HAP-1 (cell line): ENCODE measurements at regions not wholly inside any gene's neighbourhood (a gene's known extent, or its start where the extent isn't known, plus 50 kb on each side); places are given as distances from the start of the nearest gene placed in this dataset.
"Not testable (repeated sequence)": the region's sequence is repeated elsewhere in the genome, so short reads cannot be mapped to it uniquely, and the experiment has no call there.

Source experiments
- DNase-seq, 2 experiments: peaks; one replicate each; pipeline ENCODE4 v3.0.0-alpha.2; 2016 to 2020; ENCODE audit warnings: low spot score in 2 of 2
- H3K27me3 ChIP-seq: fragments of 250-450 bp; sonication (Bioruptor Pico); 2 replicates; pipeline ENCODE4 v1.5.1; 2020; ENCODE audit warnings: low read depth, mild to moderate bottlenecking, moderate library complexity
- H3K36me3 ChIP-seq: fragments of 250-450 bp; sonication (Bioruptor Pico); replicated peaks from 2 replicates; pipeline ENCODE4 v1.5.1; 2020; ENCODE audit warnings: mild to moderate bottlenecking
- H3K4me1 ChIP-seq: fragments of 250-450 bp; sonication (Bioruptor Pico); 2 replicates; pipeline ENCODE4 v1.5.1; 2020; ENCODE audit warnings: mild to moderate bottlenecking
- H3K4me3 ChIP-seq: fragments of 250-450 bp; sonication (Bioruptor Pico); 2 replicates; pipeline ENCODE4 v1.5.1; 2020; ENCODE audit warnings: mild to moderate bottlenecking, moderate library complexity
- H3K9me3 ChIP-seq: fragments of 250-450 bp; sonication (Bioruptor Pico); 2 replicates; pipeline ENCODE4 v1.5.1; 2020; ENCODE audit warnings: mild to moderate bottlenecking, moderate library complexity
- in situ Hi-C: fragments of 300-500 bp; cut with MboI; formaldehyde crosslinking; loops from 3 replicates; pipeline ENCODE4 v1.14.3; 2020; ENCODE audit warnings: low sequenced_read_pairs, inconsistent platforms, mixed read lengths

- Histone ChIP-seq H3K36me3 (no peaks in the 10 kb centered on the region), H3K9me3 (no peaks in the 10 kb centered on the region), H3K4me1 (no peaks in the 10 kb centered on the region), H3K27me3 (no peaks in the 10 kb centered on the region), H3K4me3 (no peak overlapping the region)
- in situ Hi-C loops: no loop called here
- DNase-seq: no peak
Observed at GRCh38 chr21:38092051-38092450, 164.7 kb upstream of the KCNJ15 start.

- no peak overlapping the region for H3K4me3 ChIP-seq
Observed at GRCh38 chr21:38095220-38095619, 161.6 kb upstream of the KCNJ15 start.

GRCh38 chr21:38097789-38098188, 159.0 kb upstream of the KCNJ15 start:
- no peaks in the 10 kb centered on the region for H3K27me3 ChIP-seq
- H3K36me3 ChIP-seq: no peaks in the 10 kb centered on the region
- H3K4me1 ChIP-seq: no peaks in the 10 kb centered on the region
- H3K4me3 ChIP-seq: no peak overlapping the region
- DNase-seq: no peak
- in situ Hi-C loops: no loop called here
- H3K9me3 ChIP-seq: 0 out of 2 replicates have a peak, but pooled peaks cover 2% of the 10 kb centered on the region

More at GRCh38 chr21:38095220-38095619, 161.6 kb upstream of the KCNJ15 start:
- in situ Hi-C loops: no loop called here
- DNase-seq: no peak
- Histone ChIP-seq H3K4me1 (no peaks in the 10 kb centered on the region), H3K9me3 (no peaks in the 10 kb centered on the region), H3K36me3 (no peaks in the 10 kb centered on the region), H3K27me3 (no peaks in the 10 kb centered on the region)

GRCh38 chr21:38112219-38112789, 144.5 kb upstream of the KCNJ15 start:
- in situ Hi-C loops: no loop called here
- Histone ChIP-seq H3K9me3 (0 out of 2 replicates have a peak, but pooled peaks cover 3% of the 10 kb centered on the region), H3K4me1 (no peaks in the 10 kb centered on the region), H3K36me3 (no peaks in the 10 kb centered on the region), H3K27me3 (no peaks in the 10 kb centered on the region), H3K4me3 (no peak overlapping the region)
- no peak for DNase-seq

- Histone ChIP-seq H3K36me3 (no peaks in the 10 kb centered on the region), H3K9me3 (0 out of 2 replicates have a peak, but pooled peaks cover 3% of the 10 kb centered on the region), H3K4me3 (no peak overlapping the region), H3K4me1 (no peaks in the 10 kb centered on the region), H3K27me3 (no peaks in the 10 kb centered on the region)
- no peak for DNase-seq
- in situ Hi-C loops: no loop called here
Observed at GRCh38 chr21:38114717-38115333, 142.0 kb upstream of the KCNJ15 start.

GRCh38 chr21:38115870-38116269, 140.9 kb upstream of the KCNJ15 start:
- no peak overlapping the region for H3K4me3 ChIP-seq
- H3K36me3 ChIP-seq: no peaks in the 10 kb centered on the region
- H3K27me3 ChIP-seq: no peaks in the 10 kb centered on the region
- no peaks in the 10 kb centered on the region for H3K4me1 ChIP-seq
- 0 out of 2 replicates have a peak, but pooled peaks cover 3% of the 10 kb centered on the region for H3K9me3 ChIP-seq
- DNase-seq: no peak
- in situ Hi-C loops: no loop called here

- no peak for DNase-seq
Observed at GRCh38 chr21:38119793-38120192, 137.0 kb upstream of the KCNJ15 start.

GRCh38 chr21:38120679-38120983, 136.2 kb upstream of the KCNJ15 start:
- H3K27me3 ChIP-seq, DNase-seq, in situ Hi-C loops, H3K9me3 ChIP-seq, H3K4me1 ChIP-seq, H3K36me3 ChIP-seq, H3K4me3 ChIP-seq: not testable (repeated sequence)

More at GRCh38 chr21:38119793-38120192, 137.0 kb upstream of the KCNJ15 start:
- Histone ChIP-seq H3K9me3 (0 out of 2 replicates have a peak, but pooled peaks cover 2% of the 10 kb centered on the region), H3K36me3 (no peaks in the 10 kb centered on the region), H3K4me3 (no peak overlapping the region), H3K27me3 (no peaks in the 10 kb centered on the region), H3K4me1 (no peaks in the 10 kb centered on the region)
- in situ Hi-C loops: no loop called here

GRCh38 chr21:38120984-38121855, 135.6 kb upstream of the KCNJ15 start:
- DNase-seq: no peak
- H3K36me3 ChIP-seq: no peaks in the 10 kb centered on the region
- no peaks in the 10 kb centered on the region for H3K27me3 ChIP-seq
- 0 out of 2 replicates have a peak, but pooled peaks cover 2% of the 10 kb centered on the region for H3K9me3 ChIP-seq
- in situ Hi-C loops: no loop called here
- no peak overlapping the region for H3K4me3 ChIP-seq
- no peaks in the 10 kb centered on the region for H3K4me1 ChIP-seq

- H3K36me3 ChIP-seq: no peaks in the 10 kb centered on the region
- no peak overlapping the region for H3K4me3 ChIP-seq
- in situ Hi-C loops: no loop called here
- no peaks in the 10 kb centered on the region for H3K4me1 ChIP-seq
- H3K9me3 ChIP-seq: 0 out of 2 replicates have a peak, but pooled peaks cover 2% of the 10 kb centered on the region
- DNase-seq: no peak
- no peaks in the 10 kb centered on the region for H3K27me3 ChIP-seq
Observed at GRCh38 chr21:38121888-38122720, 134.7 kb upstream of the KCNJ15 start.

GRCh38 chr21:38123626-38124025, 133.2 kb upstream of the KCNJ15 start:
- H3K9me3 ChIP-seq: 0 out of 2 replicates have a peak, but pooled peaks cover 2% of the 10 kb centered on the region
- H3K27me3 ChIP-seq: no peaks in the 10 kb centered on the region
- in situ Hi-C loops: no loop called here
- H3K4me3 ChIP-seq: no peak overlapping the region
- no peaks in the 10 kb centered on the region for H3K4me1 ChIP-seq
- H3K36me3 ChIP-seq: no peaks in the 10 kb centered on the region
- DNase-seq: no peak

- in situ Hi-C loops: no loop called here
- peak in 1 of 2 experiments; percentile 27 for DNase-seq
- H3K4me1 ChIP-seq: no peaks in the 10 kb centered on the region
- no peak overlapping the region for H3K4me3 ChIP-seq
- no peaks in the 10 kb centered on the region for H3K27me3 ChIP-seq
- no peaks in the 10 kb centered on the region for H3K36me3 ChIP-seq
- no peaks in the 10 kb centered on the region for H3K9me3 ChIP-seq
Observed at GRCh38 chr21:38126666-38127303, 130.0 kb upstream of the KCNJ15 start.

- no peak for DNase-seq
- in situ Hi-C loops: no loop called here
Observed at GRCh38 chr21:38129711-38130110, 127.1 kb upstream of the KCNJ15 start.

More at GRCh38 chr21:38129711-38130110, 127.1 kb upstream of the KCNJ15 start:
- no peaks in the 10 kb centered on the region for H3K4me1 ChIP-seq
- no peaks in the 10 kb centered on the region for H3K36me3 ChIP-seq
- no peak overlapping the region for H3K4me3 ChIP-seq
- no peaks in the 10 kb centered on the region for H3K9me3 ChIP-seq
- H3K27me3 ChIP-seq: no peaks in the 10 kb centered on the region
